ENCODE measurements at regions not wholly inside any gene's neighbourhood (a gene's known extent, or its start where the extent isn't known, plus 50 kb on each side); places are given as distances from the start of the nearest gene placed in this dataset.

GRCh38 chr3:44031387-44032380 lies 210.0 kb upstream of the TOPAZ1 start:
- Histone ChIP-seq H3K9me3 (no peaks in the 10 kb centered on the region), H3K36me3 (ENCODE audit: control insufficient read depth, insufficient read depth, low read length) (no peaks in the 10 kb centered on the region), H3K4me3 (ENCODE audit: low read depth, low read length) (no peak overlapping the region), H3K27me3 (replicated peaks; ENCODE audit: control insufficient read depth, insufficient read depth, low read length) (no peaks in the 10 kb centered on the region), H3K4me1 (no peaks in the 10 kb centered on the region)
- POLR2A ChIA-PET: interaction anchor here (0.6 kb wide), 1 partner anchor 169 kb away, joined by 3 read pairs; no protein-coding TSS in a partner anchor
- DNase-seq: no peak
- Mint-ChIP-seq H3K4me3 (ENCODE audit: unreplicated experiment) (no peak overlapping the region), H3K9me3 (ENCODE audit: unreplicated experiment) (no peaks in the 10 kb centered on the region), H3K4me1 (ENCODE audit: low read depth, unreplicated experiment) (no peaks in the 10 kb centered on the region), H3K36me3 (ENCODE audit: insufficient read depth, unreplicated experiment) (peaks cover 4% of the 10 kb centered on the region), H3K27me3 (ENCODE audit: insufficient read depth, unreplicated experiment) (peaks cover 5% of the 10 kb centered on the region), H3K27ac (ENCODE audit: unreplicated experiment) (no peak overlapping the region)
- no peak for TF ChIP-seq CTCF (IDR thresholded peaks at IDR 0.05; ENCODE audit: insufficient read depth in 1 of 2, low read depth in 1 of 2, low read length in 1 of 2, severe bottlenecking in 1 of 2, unreplicated experiment in 1 of 2)
- CTCF ChIA-PET: no interaction called here
- no TSS peak for BruUV-seq (replicated peaks)
- intact Hi-C loops (cut with micrococcal nuclease; ENCODE audit: unreplicated experiment): no loop called here

- H3K27me3 Mint-ChIP-seq (ENCODE audit: insufficient read depth, unreplicated experiment): peaks cover 5% of the 10 kb centered on the region
- Histone ChIP-seq H3K27me3 (replicated peaks; ENCODE audit: control insufficient read depth, insufficient read depth, low read length) (no peaks in the 10 kb centered on the region), H3K9me3 (no peaks in the 10 kb centered on the region), H3K4me1 (no peaks in the 10 kb centered on the region), H3K4me3 (ENCODE audit: low read depth, low read length) (no peak overlapping the region), H3K36me3 (ENCODE audit: control insufficient read depth, insufficient read depth, low read length) (no peaks in the 10 kb centered on the region)
- H3K4me3 Mint-ChIP-seq (ENCODE audit: unreplicated experiment): no peak overlapping the region
- no peak for TF ChIP-seq CTCF (IDR thresholded peaks at IDR 0.05; ENCODE audit: insufficient read depth in 1 of 2, low read depth in 1 of 2, low read length in 1 of 2, severe bottlenecking in 1 of 2, unreplicated experiment in 1 of 2)
- BruUV-seq (replicated peaks): no TSS peak
- no peaks in the 10 kb centered on the region for H3K4me1 Mint-ChIP-seq (ENCODE audit: low read depth, unreplicated experiment)
- no peak for DNase-seq
- H3K27ac Mint-ChIP-seq (ENCODE audit: unreplicated experiment): no peak overlapping the region
- ChIA-PET CTCF (no interaction called here), POLR2A (no interaction called here)
- intact Hi-C loops (cut with micrococcal nuclease; ENCODE audit: unreplicated experiment): no loop called here
- H3K9me3 Mint-ChIP-seq (ENCODE audit: unreplicated experiment): no peaks in the 10 kb centered on the region
- no peaks in the 10 kb centered on the region for H3K36me3 Mint-ChIP-seq (ENCODE audit: insufficient read depth, unreplicated experiment)
These were observed 209.2 kb upstream of the TOPAZ1 start for GRCh38 chr3:44032487-44032886.

GRCh38 chr3:44033123-44033522 lies 208.6 kb upstream of the TOPAZ1 start:
- POLR2A ChIA-PET: no interaction called here
- BruUV-seq (replicated peaks): no TSS peak
- no peaks in the 10 kb centered on the region for H3K9me3 Mint-ChIP-seq (ENCODE audit: unreplicated experiment)

More at GRCh38 chr3:44033123-44033522, 208.6 kb upstream of the TOPAZ1 start:
- no peaks in the 10 kb centered on the region for H3K4me1 Mint-ChIP-seq (ENCODE audit: low read depth, unreplicated experiment)
- Histone ChIP-seq H3K4me3 (ENCODE audit: low read depth, low read length) (no peak overlapping the region), H3K36me3 (ENCODE audit: control insufficient read depth, insufficient read depth, low read length) (no peaks in the 10 kb centered on the region), H3K4me1 (no peaks in the 10 kb centered on the region), H3K27me3 (replicated peaks; ENCODE audit: control insufficient read depth, insufficient read depth, low read length) (no peaks in the 10 kb centered on the region), H3K9me3 (no peaks in the 10 kb centered on the region)
- no peaks in the 10 kb centered on the region for H3K36me3 Mint-ChIP-seq (ENCODE audit: insufficient read depth, unreplicated experiment)
- no peak overlapping the region for H3K4me3 Mint-ChIP-seq (ENCODE audit: unreplicated experiment)
- intact Hi-C loops (cut with micrococcal nuclease; ENCODE audit: unreplicated experiment): no loop called here
- CTCF ChIA-PET: interaction anchor here (0.6 kb wide), 1 partner anchor 167 kb away, joined by 3 read pairs; no protein-coding TSS in a partner anchor
- DNase-seq: no peak
- H3K27me3 Mint-ChIP-seq (ENCODE audit: insufficient read depth, unreplicated experiment): peaks cover 5% of the 10 kb centered on the region
- H3K27ac Mint-ChIP-seq (ENCODE audit: unreplicated experiment): no peak overlapping the region
- TF ChIP-seq CTCF (IDR thresholded peaks at IDR 0.05; ENCODE audit: insufficient read depth in 1 of 2, low read depth in 1 of 2, low read length in 1 of 2, severe bottlenecking in 1 of 2, unreplicated experiment in 1 of 2): no peak

Data from Caco-2 (cell line).